NB4 (cell line): ENCODE measurements at regions not wholly inside any gene's neighbourhood (a gene's known extent, or its start where the extent isn't known, plus 50 kb on each side); places are given as distances from the start of the nearest gene placed in this dataset.

Source experiments
- DNase-seq: peaks from one replicate; pipeline ENCODE4 v3.0.0; 2010; ENCODE audit warnings: low read depth
- H3K4me3 ChIP-seq: one replicate; pipeline ENCODE4 v1.5.1; 2011; ENCODE audit warnings: mild to moderate bottlenecking, low read depth, low read length, moderate library complexity
- CTCF ChIP-seq: IDR thresholded peaks from one replicate; pipeline ENCODE4 v1.5.1; 2012; ENCODE audit warnings: low read depth, low read length
- MAX ChIP-seq: IDR thresholded peaks from 2 replicates; pipeline ENCODE4 v1.6.1; 2011; ENCODE audit warnings: low read depth, low read length
- MYC ChIP-seq: IDR thresholded peaks from 2 replicates; pipeline ENCODE4 v1.6.1; 2011; ENCODE audit warnings: low read depth, low read length
- POLR2A ChIP-seq: IDR thresholded peaks from 2 replicates; pipeline ENCODE4 v1.6.1; 2011; ENCODE audit warnings: mild to moderate bottlenecking; ENCODE audit not compliant: insufficient read length; ENCODE audit errors: extremely low read depth

GRCh38 chr20:24305371-24305770 lies 164.1 kb upstream of the SYNDIG1 start:
- DNase-seq: no peak
- H3K4me3 ChIP-seq: no peak overlapping the region
- TF ChIP-seq POLR2A: no peak
- TF ChIP-seq MAX: no peak
- no peak for TF ChIP-seq MYC
- no peak for TF ChIP-seq CTCF

GRCh38 chr20:24304291-24304690 lies 165.1 kb upstream of the SYNDIG1 start:
- TF ChIP-seq CTCF (no peak), MYC (no peak), POLR2A (no peak), MAX (no peak)
- no peak for DNase-seq
- no peak overlapping the region for H3K4me3 ChIP-seq

GRCh38 chr20:24303393-24304170 lies 165.8 kb upstream of the SYNDIG1 start:
- TF ChIP-seq POLR2A (no peak), MYC (no peak), MAX (no peak), CTCF (no peak)
- peak; percentile 11 for DNase-seq
- no peak overlapping the region for H3K4me3 ChIP-seq

- H3K4me3 ChIP-seq: no peak overlapping the region
- no peak for TF ChIP-seq MYC
- TF ChIP-seq POLR2A: no peak
- no peak for TF ChIP-seq MAX
- no peak for TF ChIP-seq CTCF
- no peak for DNase-seq
Observed at GRCh38 chr20:24297993-24298392, 171.4 kb upstream of the SYNDIG1 start.

GRCh38 chr20:24296477-24297261 lies 172.8 kb upstream of the SYNDIG1 start:
- TF ChIP-seq MYC (no peak), MAX (no peak)
- DNase-seq: no peak
- H3K4me3 ChIP-seq: no peak overlapping the region

GRCh38 chr20:24291014-24291413 lies 178.4 kb upstream of the SYNDIG1 start:
- no peak for DNase-seq
- H3K4me3 ChIP-seq: no peak overlapping the region
- TF ChIP-seq CTCF (no peak), MYC (no peak), POLR2A (no peak), MAX (no peak)
